ENCODE measurements at regions not wholly inside any gene's neighbourhood (a gene's known extent, or its start where the extent isn't known, plus 50 kb on each side); places are given as distances from the start of the nearest gene placed in this dataset.

- WGBS (ENCODE audit: low lambda C conversion rate), result 0% methylated on average over 2 of the region's 2 CpGs
- FAIRE-seq (no peak), ATAC-seq (no peak), DNase-seq (ENCODE audit: low spot score) (no peak)
- H3K27me3 ChIP-seq (ENCODE audit: control insufficient read depth in 1 of 2, insufficient read depth in 2 of 2, low read length in 2 of 2), result no peaks in the 10 kb centered on the region
- intact Hi-C loops (cut with micrococcal nuclease; ENCODE audit: unreplicated experiment), result no loop called here
- BruUV-seq (replicated peaks), result no TSS peak
- ChIA-PET POLR2A (no interaction called here), CTCF (ENCODE audit: low intra/inter-chr PET ratio, low total read pairs) (no interaction called here)
- no peaks in the 10 kb centered on the region for H3K9me3 ChIP-seq (ENCODE audit: low read length)
- H3K36me3 ChIP-seq (replicated peaks in 1 of 2; ENCODE audit: control insufficient read depth in 1 of 2, insufficient read depth in 2 of 2, low read length in 2 of 2), result no peaks in the 10 kb centered on the region
- H3K4me1 ChIP-seq (ENCODE audit: insufficient read depth, low read length), result no peaks in the 10 kb centered on the region
- in situ Hi-C loops (cut with HindIII; ENCODE audit: extremely low pct_ligation_motif_present, low pct_unique_long_range_greater_than_20kb), result no loop called here
- no peak overlapping the region for H3K27ac ChIP-seq (ENCODE audit: extremely low read length, insufficient read depth, low read length)
- no peaks in the 10 kb centered on the region for H4K20me1 ChIP-seq (ENCODE audit: insufficient read depth, low read length)
- H3K9ac ChIP-seq (ENCODE audit: insufficient read depth, low read depth, low read length), result no peak overlapping the region
- H3K4me2 ChIP-seq (ENCODE audit: low read depth, low read length), result no peak overlapping the region
- no peak overlapping the region for H2AFZ ChIP-seq (ENCODE audit: low read length)
- TF ChIP-seq ATAD3A (CRISPR knock-in tag; IDR thresholded peaks at IDR 0.05), result no peak
- no peak for TF ChIP-seq ZNF354B (CRISPR knock-in tag; IDR thresholded peaks at IDR 0.05)
- no peak for TF ChIP-seq HOXA9 (CRISPR knock-in tag; IDR thresholded peaks at IDR 0.05; ENCODE audit: borderline replicate concordance)
- TF ChIP-seq KLF15 (CRISPR knock-in tag; IDR thresholded peaks at IDR 0.05; ENCODE audit: borderline replicate concordance), result no peak
- TF ChIP-seq ZNF280B (CRISPR knock-in tag; IDR thresholded peaks at IDR 0.05; ENCODE audit: borderline replicate concordance), result no peak
- no peak for TF ChIP-seq HNRNPK (IDR thresholded peaks at IDR 0.05; ENCODE audit: low read depth, low read length, poor library complexity, severe bottlenecking)
- TF ChIP-seq SP140L (CRISPR knock-in tag; IDR thresholded peaks at IDR 0.05; ENCODE audit: borderline replicate concordance), result no peak
- no peak for TF ChIP-seq ZNF224 (CRISPR knock-in tag; IDR thresholded peaks at IDR 0.05)
- no peak for TF ChIP-seq MYNN (CRISPR knock-in tag; IDR thresholded peaks at IDR 0.05; ENCODE audit: low read depth)
- no peak for TF ChIP-seq ZBTB7B (CRISPR knock-in tag; IDR thresholded peaks at IDR 0.05)
- no peak for TF ChIP-seq STAT5B (CRISPR knock-in tag; IDR thresholded peaks at IDR 0.05)
- TF ChIP-seq ZFP90 (CRISPR knock-in tag; IDR thresholded peaks at IDR 0.05; ENCODE audit: borderline replicate concordance), result no peak
- no peak for TF ChIP-seq FUBP1 (CRISPR knock-in tag; IDR thresholded peaks at IDR 0.05; ENCODE audit: borderline replicate concordance)
- TF ChIP-seq NFYC (CRISPR knock-in tag; IDR thresholded peaks at IDR 0.05), result no peak
- no peak overlapping the region for H3K4me3 ChIP-seq (replicated peaks in 1 of 3; ENCODE audit: insufficient read depth in 1 of 3, low read depth in 2 of 3, low read length in 3 of 3)
- no peaks in the 10 kb centered on the region for H3K79me2 ChIP-seq (ENCODE audit: insufficient read depth, low read length)
These were observed 647.0 kb downstream of the TRAM1L1 start for GRCh38 chr4:116438417-116438816.

Data from HepG2 (cell line).